GM06990 (cell line): ENCODE measurements at regions not wholly inside any gene's neighbourhood (a gene's known extent, or its start where the extent isn't known, plus 50 kb on each side); places are given as distances from the start of the nearest gene placed in this dataset.

ENCODE experiments used
- DNase-seq: peaks from one replicate; pipeline ENCODE4 v3.0.0-alpha.2; 2011; ENCODE audit not compliant: insufficient read length; ENCODE audit errors: extremely low read depth
- H3K27me3 ChIP-seq: replicated peaks from 2 replicates; pipeline ENCODE4 v1.6.0; 2011; ENCODE audit warnings: low read length; ENCODE audit not compliant: control insufficient read depth, insufficient read depth
- H3K36me3 ChIP-seq: 2 replicates; pipeline ENCODE4 v1.5.1; 2011; ENCODE audit warnings: low read length; ENCODE audit not compliant: control insufficient read depth, insufficient read depth
- H3K4me3 ChIP-seq: replicated peaks from 2 replicates; pipeline ENCODE4 v1.5.1; 2011; ENCODE audit warnings: low read depth, mild to moderate bottlenecking, control low read depth, low read length
- CTCF ChIP-seq: IDR thresholded peaks from 2 replicates; pipeline ENCODE4 v1.5.1; 2011; ENCODE audit warnings: low read length, control low read depth, mild to moderate bottlenecking, inconsistent platforms; ENCODE audit not compliant: insufficient read depth, poor library complexity, severe bottlenecking

GRCh38 chr5:54704333-54704732 lies 186.8 kb downstream of the SNX18 start:
- Histone ChIP-seq H3K4me3 (no peak overlapping the region), H3K27me3 (no peaks in the 10 kb centered on the region; the same call in none of the 2 replicates), H3K36me3 (no peaks in the 10 kb centered on the region)
- no peak for DNase-seq
- TF ChIP-seq CTCF, result no peak

GRCh38 chr5:54703565-54704255 lies 186.2 kb downstream of the SNX18 start:
- H3K27me3 ChIP-seq, result no peaks in the 10 kb centered on the region; the same call in none of the 2 replicates
- DNase-seq, result no peak
- H3K4me3 ChIP-seq, result no peak overlapping the region
- H3K36me3 ChIP-seq, result no peaks in the 10 kb centered on the region
- TF ChIP-seq CTCF, result no peak

- DNase-seq, result no peak
- Histone ChIP-seq H3K4me3 (no peak overlapping the region), H3K36me3 (no peaks in the 10 kb centered on the region), H3K27me3 (no peaks in the 10 kb centered on the region; the same call in none of the 2 replicates)
- TF ChIP-seq CTCF, result no peak
These were observed 185.6 kb downstream of the SNX18 start for GRCh38 chr5:54703133-54703532.

GRCh38 chr5:54702470-54702869 lies 184.9 kb downstream of the SNX18 start:
- H3K27me3 ChIP-seq, result no peaks in the 10 kb centered on the region; the same call in none of the 2 replicates
- no peaks in the 10 kb centered on the region for H3K36me3 ChIP-seq
- no peak for DNase-seq
- H3K4me3 ChIP-seq, result no peak overlapping the region
- TF ChIP-seq CTCF, result no peak

- TF ChIP-seq CTCF, result no peak
- Histone ChIP-seq H3K36me3 (no peaks in the 10 kb centered on the region), H3K4me3 (no peak overlapping the region), H3K27me3 (no peaks in the 10 kb centered on the region; the same call in none of the 2 replicates)
- DNase-seq, result no peak
These were observed 183.5 kb downstream of the SNX18 start for GRCh38 chr5:54700986-54701578.

- H3K4me3 ChIP-seq, result no peak overlapping the region
- DNase-seq, result no peak
- H3K36me3 ChIP-seq, result no peaks in the 10 kb centered on the region
- no peaks in the 10 kb centered on the region for H3K27me3 ChIP-seq
- no peak for TF ChIP-seq CTCF
These were observed 179.4 kb downstream of the SNX18 start for GRCh38 chr5:54696931-54697330.
